MM.1S (cell line): ENCODE measurements at regions not wholly inside any gene's neighbourhood (a gene's known extent, or its start where the extent isn't known, plus 50 kb on each side); places are given as distances from the start of the nearest gene placed in this dataset.

Experiments used
- DNase-seq: peaks from one replicate; pipeline ENCODE4 v3.0.0-alpha.2; 2015
- H2AFZ ChIP-seq: fragments of 300-600 bp; sonication (generic); 2 replicates; pipeline ENCODE4 v1.6.0; 2016; ENCODE audit warnings: antibody characterized with exemption, low read length
- H3F3A ChIP-seq: fragments of 300-600 bp; sonication (generic); 2 replicates; pipeline ENCODE4 v1.6.1; 2016; ENCODE audit warnings: mild to moderate bottlenecking, antibody characterized with exemption, low read length, moderate library complexity, mixed read lengths; ENCODE audit not compliant: insufficient read depth
- H3K27ac ChIP-seq: fragments of 300-600 bp; sonication (generic); 2 replicates; pipeline ENCODE4 v1.5.1; 2016; ENCODE audit warnings: mild to moderate bottlenecking, low read length
- H3K27me3 ChIP-seq: fragments of 300-600 bp; sonication (generic); replicated peaks from 2 replicates; pipeline ENCODE4 v1.6.0; 2016; ENCODE audit warnings: low read length; ENCODE audit not compliant: insufficient read depth
- H3K36me3 ChIP-seq: fragments of 300-600 bp; sonication (generic); replicated peaks from 2 replicates; pipeline ENCODE4 v1.6.1; 2016; ENCODE audit warnings: mild to moderate bottlenecking, low read length, mixed read lengths; ENCODE audit not compliant: insufficient read depth
- H3K4me1 ChIP-seq: fragments of 300-600 bp; sonication (generic); 2 replicates; pipeline ENCODE4 v1.6.1; 2016; ENCODE audit warnings: low read length, mixed read lengths
- H3K4me2 ChIP-seq: fragments of 300-600 bp; sonication (generic); 2 replicates; pipeline ENCODE4 v1.6.0; 2016; ENCODE audit warnings: low read depth, low read length
- H3K4me3 ChIP-seq: fragments of 300-600 bp; sonication (generic); 2 replicates; pipeline ENCODE4 v1.5.1; 2016; ENCODE audit warnings: low read length, mixed read lengths
- H3K79me2 ChIP-seq: fragments of 300-600 bp; sonication (generic); 2 replicates; pipeline ENCODE4 v1.6.1; 2016; ENCODE audit warnings: mixed run types, low read length, mixed read lengths
- H3K9ac ChIP-seq: fragments of 300-600 bp; sonication (generic); 2 replicates; pipeline ENCODE4 v1.6.1; 2016; ENCODE audit warnings: low read length, mixed read lengths
- H3K9me2 ChIP-seq: fragments of 300-600 bp; sonication (generic); replicated peaks from 2 replicates; pipeline ENCODE4 v1.6.1; 2016; ENCODE audit warnings: mild to moderate bottlenecking, low read length, mixed read lengths; ENCODE audit not compliant: insufficient read depth
- H3K9me3 ChIP-seq: fragments of 300-600 bp; sonication (generic); replicated peaks from 2 replicates; pipeline ENCODE4 v1.6.1; 2016; ENCODE audit warnings: mild to moderate bottlenecking, low read length, mixed read lengths; ENCODE audit not compliant: insufficient read depth
- H4K20me1 ChIP-seq: fragments of 300-600 bp; sonication (generic); 2 replicates; pipeline ENCODE4 v1.6.1; 2016; ENCODE audit warnings: mild to moderate bottlenecking, low read length, moderate library complexity, mixed read lengths; ENCODE audit not compliant: insufficient read depth
- CTCF ChIP-seq: fragments of 300-600 bp; sonication (generic); IDR thresholded peaks from 2 replicates; pipeline ENCODE4 v1.5.1; 2016; ENCODE audit warnings: antibody characterized with exemption, low read length, mixed read lengths
- EZH2 ChIP-seq: fragments of 300-600 bp; sonication (generic); optimal IDR thresholded peaks from 2 replicates; pipeline ENCODE3; 2017; ENCODE audit warnings: low read depth, mild to moderate bottlenecking, antibody characterized with exemption, low read length, mixed read lengths
- EZH2phosphoT487 ChIP-seq: fragments of 300-600 bp; sonication (generic); IDR thresholded peaks from 2 replicates; pipeline ENCODE4 v1.6.1; 2018; ENCODE audit warnings: antibody characterized with exemption, low read length

GRCh38 chr4:81664079-81664478 lies 192.4 kb upstream of the RASGEF1B start:
- no peaks in the 10 kb centered on the region for H3K9me2 ChIP-seq
- H3K9ac ChIP-seq = no peak overlapping the region
- DNase-seq = no peak
- no peaks in the 10 kb centered on the region for H4K20me1 ChIP-seq
- H2AFZ ChIP-seq = no peak overlapping the region
- H3K27me3 ChIP-seq = no peaks in the 10 kb centered on the region
- no peak overlapping the region for H3K27ac ChIP-seq
- no peaks in the 10 kb centered on the region for H3K79me2 ChIP-seq
- no peak overlapping the region for H3K4me3 ChIP-seq
- no peak for TF ChIP-seq EZH2phosphoT487
- TF ChIP-seq EZH2 = no peak
- TF ChIP-seq CTCF = no peak
- no peaks in the 10 kb centered on the region for H3K36me3 ChIP-seq
- H3K4me2 ChIP-seq = no peak overlapping the region
- peaks cover 21% of the 10 kb centered on the region for H3F3A ChIP-seq
- H3K4me1 ChIP-seq = peaks cover 36% of the 10 kb centered on the region
- H3K9me3 ChIP-seq = no peaks in the 10 kb centered on the region

GRCh38 chr4:81663368-81663767 lies 191.7 kb upstream of the RASGEF1B start:
- no peak overlapping the region for H2AFZ ChIP-seq

GRCh38 chr4:81659051-81659450 lies 187.3 kb upstream of the RASGEF1B start:
- H3K9me3 ChIP-seq = no peaks in the 10 kb centered on the region
- no peak overlapping the region for H3K9ac ChIP-seq
- no peaks in the 10 kb centered on the region for H3K27me3 ChIP-seq
- H3K4me1 ChIP-seq = peaks cover 7% of the 10 kb centered on the region; the same call in 1 of the 2 replicates
- H4K20me1 ChIP-seq = no peaks in the 10 kb centered on the region
- TF ChIP-seq EZH2 (no peak), CTCF (no peak), EZH2phosphoT487 (no peak)
- H2AFZ ChIP-seq = no peak overlapping the region
- DNase-seq = no peak
- H3K4me3 ChIP-seq = no peak overlapping the region
- no peak overlapping the region for H3K27ac ChIP-seq
- no peaks in the 10 kb centered on the region for H3K9me2 ChIP-seq
- no peaks in the 10 kb centered on the region for H3K79me2 ChIP-seq
- H3F3A ChIP-seq = no peaks in the 10 kb centered on the region
- H3K36me3 ChIP-seq = no peaks in the 10 kb centered on the region
- H3K4me2 ChIP-seq = no peak overlapping the region

More at GRCh38 chr4:81663368-81663767, 191.7 kb upstream of the RASGEF1B start:
- peaks cover 36% of the 10 kb centered on the region for H3K4me1 ChIP-seq
- H3K4me3 ChIP-seq = no peak overlapping the region
- no peak for DNase-seq
- no peaks in the 10 kb centered on the region for H3K9me3 ChIP-seq
- TF ChIP-seq EZH2 (no peak), CTCF (no peak), EZH2phosphoT487 (no peak)
- H3K79me2 ChIP-seq = no peaks in the 10 kb centered on the region
- H3K27ac ChIP-seq = no peak overlapping the region
- H4K20me1 ChIP-seq = no peaks in the 10 kb centered on the region
- H3K36me3 ChIP-seq = no peaks in the 10 kb centered on the region
- no peak overlapping the region for H3K4me2 ChIP-seq
- H3K27me3 ChIP-seq = no peaks in the 10 kb centered on the region
- H3F3A ChIP-seq = peaks cover 21% of the 10 kb centered on the region
- no peak overlapping the region for H3K9ac ChIP-seq
- no peaks in the 10 kb centered on the region for H3K9me2 ChIP-seq
